ENCODE measurements at regions not wholly inside any gene's neighbourhood (a gene's known extent, or its start where the extent isn't known, plus 50 kb on each side); places are given as distances from the start of the nearest gene placed in this dataset.

- H3K4me1 ChIP-seq = peaks cover 0 to 12% (median 5%) of the 10 kb centered on the region in 4 donors
- peaks cover 0 to 5% (median 0%) of the 10 kb centered on the region in 4 donors for H3K9me3 ChIP-seq
- no peaks in the 10 kb centered on the region for H3K36me3 ChIP-seq
- DNase-seq = no peak
- TF ChIP-seq EP300 (IDR thresholded peaks at IDR 0.05) (no peak), POLR2A (IDR thresholded peaks at IDR 0.05) (no peak), POLR2AphosphoS5 (IDR thresholded peaks at IDR 0.05) (no peak), CTCF (IDR thresholded peaks at IDR 0.05) (no peak)
- H3K4me3 ChIP-seq = no peak overlapping the region
- intact Hi-C loops (cut with DNase I) = no loop called here
- H3K27me3 ChIP-seq = no peaks in the 10 kb centered on the region
- WGBS, 2 donors = 64 to 83% methylated on average over 2 of the region's 2 CpGs
- H3K27ac ChIP-seq = no peak overlapping the region
Observed at GRCh38 chr2:147567136-147567535, 277.7 kb upstream of the ACVR2A start.

GRCh38 chr2:147560810-147561535 is 283.9 kb upstream of the ACVR2A start:
- Histone ChIP-seq H3K27ac (no peak overlapping the region), H3K4me3 (no peak overlapping the region), H3K27me3 (no peaks in the 10 kb centered on the region), H3K9me3 (no peaks in the 10 kb centered on the region), H3K4me1 (no peaks in the 10 kb centered on the region), H3K36me3 (no peaks in the 10 kb centered on the region)
- intact Hi-C loops (cut with DNase I) = no loop called here
- WGBS, 2 donors = 11 to 45% methylated on average over 5 of the region's 5 CpGs
- no peak for DNase-seq
- no peak for TF ChIP-seq EP300 (IDR thresholded peaks at IDR 0.05)
- TF ChIP-seq POLR2AphosphoS5 (IDR thresholded peaks at IDR 0.05) = peak in 2 of 4 donors; percentile 16 to 18

DNA sequence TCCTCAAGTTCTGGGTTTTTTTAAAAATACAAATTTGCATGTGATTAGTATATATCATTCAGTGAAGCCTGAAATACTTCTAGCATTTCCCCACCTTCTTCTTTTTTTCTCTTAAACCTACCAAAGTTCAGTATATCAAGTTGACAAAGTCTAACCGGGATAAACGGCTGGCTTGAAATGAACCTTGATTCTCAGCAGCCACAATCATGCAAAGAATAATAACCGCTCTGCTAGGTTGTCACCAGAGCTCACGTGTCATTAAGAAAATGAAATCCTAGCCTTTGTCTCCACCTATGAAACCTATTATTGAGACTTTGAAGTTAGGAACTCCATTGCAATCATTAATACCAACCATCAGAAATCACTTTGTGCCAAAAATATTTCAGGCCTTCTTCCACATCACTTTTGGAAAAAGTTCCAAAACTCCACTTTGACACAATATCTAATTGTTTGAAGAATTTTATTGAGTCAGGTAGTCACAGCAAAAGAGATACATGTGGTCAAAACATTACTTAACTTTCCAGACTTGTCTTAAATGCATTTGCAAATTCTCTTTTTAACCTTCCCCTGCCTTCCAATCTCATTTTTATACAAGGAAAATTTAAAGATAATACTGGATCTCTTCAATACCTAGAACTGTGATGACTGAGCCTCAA is 285.6 kb upstream of the ACVR2A start:
- Histone ChIP-seq H3K27me3 (no peaks in the 10 kb centered on the region), H3K27ac (no peak overlapping the region), H3K4me1 (peaks cover 0 to 5% (median 0%) of the 10 kb centered on the region in 4 donors), H3K9me3 (no peaks in the 10 kb centered on the region), H3K4me3 (no peak overlapping the region), H3K36me3 (no peaks in the 10 kb centered on the region)
- intact Hi-C loops (cut with DNase I) = no loop called here
- TF ChIP-seq EP300 (IDR thresholded peaks at IDR 0.05) = no peak
- TF ChIP-seq POLR2AphosphoS5 (IDR thresholded peaks at IDR 0.05) = no peak
- TF ChIP-seq POLR2A (IDR thresholded peaks at IDR 0.05) = no peak
- no peak for TF ChIP-seq CTCF (IDR thresholded peaks at IDR 0.05)
- DNase-seq = no peak
- 25 to 74% methylated on average over 4 of the region's 4 CpGs for WGBS, 2 donors

- no peaks in the 10 kb centered on the region for H3K36me3 ChIP-seq
- no peak overlapping the region for H3K27ac ChIP-seq
- H3K4me3 ChIP-seq = no peak overlapping the region
- WGBS, 2 donors = 12 to 56% methylated on average over 3 of the region's 3 CpGs
- no peaks in the 10 kb centered on the region for H3K27me3 ChIP-seq
- intact Hi-C loops (cut with DNase I) = no loop called here
- DNase-seq = no peak
- peaks cover 0 to 5% (median 0%) of the 10 kb centered on the region in 4 donors for H3K4me1 ChIP-seq
- TF ChIP-seq POLR2AphosphoS5 (IDR thresholded peaks at IDR 0.05) (no peak), CTCF (IDR thresholded peaks at IDR 0.05) (no peak), EP300 (IDR thresholded peaks at IDR 0.05) (no peak), POLR2A (IDR thresholded peaks at IDR 0.05) (no peak)
- H3K9me3 ChIP-seq = no peaks in the 10 kb centered on the region
Observed at GRCh38 chr2:147558620-147559019, 286.2 kb upstream of the ACVR2A start.

GRCh38 chr2:147554521-147555107 is 290.2 kb upstream of the ACVR2A start:
- WGBS, 2 donors = 86 to 89% methylated on average over 5 of the region's 5 CpGs

More at GRCh38 chr2:147554521-147555107, 290.2 kb upstream of the ACVR2A start:
- H3K27ac ChIP-seq = no peak overlapping the region
- TF ChIP-seq POLR2AphosphoS5 (IDR thresholded peaks at IDR 0.05) (no peak), EP300 (IDR thresholded peaks at IDR 0.05) (no peak), CTCF (IDR thresholded peaks at IDR 0.05) (no peak), POLR2A (IDR thresholded peaks at IDR 0.05) (no peak)
- H3K36me3 ChIP-seq = no peaks in the 10 kb centered on the region
- peaks cover 0 to 5% (median 0%) of the 10 kb centered on the region in 4 donors for H3K4me1 ChIP-seq
- H3K9me3 ChIP-seq = no peaks in the 10 kb centered on the region
- intact Hi-C loops (cut with DNase I) = no loop called here
- H3K4me3 ChIP-seq = no peak overlapping the region
- peak; percentile 75 for DNase-seq
- H3K27me3 ChIP-seq = no peaks in the 10 kb centered on the region

Data from sigmoid colon (tissue), 6 donors.